IPS-15b (cell line): ENCODE measurements at regions not wholly inside any gene's neighbourhood (a gene's known extent, or its start where the extent isn't known, plus 50 kb on each side); places are given as distances from the start of the nearest gene placed in this dataset.
"Not testable (repeated sequence)": the region's sequence is repeated elsewhere in the genome, so short reads cannot be mapped to it uniquely, and the experiment has no call there.

Source experiments
- H3K27me3 ChIP-seq: one replicate; pipeline ENCODE4 v1.6.1; 2013; ENCODE audit warnings: low read length; ENCODE audit not compliant: control insufficient read depth, insufficient read depth
- H3K36me3 ChIP-seq: one replicate; pipeline ENCODE4 v1.6.1; 2013; ENCODE audit warnings: low read length; ENCODE audit not compliant: control insufficient read depth, insufficient read depth
- H3K4me1 ChIP-seq: one replicate; pipeline ENCODE4 v1.6.1; 2013; ENCODE audit warnings: mild to moderate bottlenecking, low read length; ENCODE audit not compliant: control insufficient read depth, insufficient read depth
- H3K4me3 ChIP-seq: one replicate; pipeline ENCODE4 v1.5.1; 2013; ENCODE audit warnings: low read depth, low read length
- H3K9ac ChIP-seq: one replicate; pipeline ENCODE4 v1.6.1; 2013; ENCODE audit warnings: low read depth, mild to moderate bottlenecking, low read length
- H3K9me3 ChIP-seq: one replicate; pipeline ENCODE4 v1.6.1; 2013; ENCODE audit warnings: mild to moderate bottlenecking, low read length; ENCODE audit not compliant: control insufficient read depth, insufficient read depth

DNA sequence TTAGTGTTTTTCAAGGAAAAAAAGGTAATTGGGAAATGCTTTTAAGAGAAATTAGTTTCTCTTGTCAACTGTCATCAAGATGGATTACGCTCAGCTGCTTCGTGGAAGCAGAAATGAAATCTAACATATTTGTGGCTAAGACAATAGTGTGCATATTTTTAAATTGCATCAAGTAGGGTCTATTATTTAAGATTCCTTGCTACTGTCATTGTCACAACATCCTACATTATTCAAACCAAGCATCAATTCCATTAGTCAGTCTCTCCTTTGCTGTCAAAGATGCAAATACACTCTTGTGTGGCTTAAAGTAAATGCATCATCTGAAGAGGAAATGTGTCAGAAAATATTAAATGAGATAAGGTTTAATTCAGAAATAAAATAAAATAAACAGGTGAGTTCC lies 1277.6 kb upstream of the SEL1L start:
- no peaks in the 10 kb centered on the region for H3K36me3 ChIP-seq
- peaks cover 12% of the 10 kb centered on the region for H3K27me3 ChIP-seq
- H3K9ac ChIP-seq, result no peak overlapping the region
- no peak overlapping the region for H3K4me3 ChIP-seq
- no peaks in the 10 kb centered on the region for H3K9me3 ChIP-seq
- peaks cover 8% of the 10 kb centered on the region for H3K4me1 ChIP-seq

DNA sequence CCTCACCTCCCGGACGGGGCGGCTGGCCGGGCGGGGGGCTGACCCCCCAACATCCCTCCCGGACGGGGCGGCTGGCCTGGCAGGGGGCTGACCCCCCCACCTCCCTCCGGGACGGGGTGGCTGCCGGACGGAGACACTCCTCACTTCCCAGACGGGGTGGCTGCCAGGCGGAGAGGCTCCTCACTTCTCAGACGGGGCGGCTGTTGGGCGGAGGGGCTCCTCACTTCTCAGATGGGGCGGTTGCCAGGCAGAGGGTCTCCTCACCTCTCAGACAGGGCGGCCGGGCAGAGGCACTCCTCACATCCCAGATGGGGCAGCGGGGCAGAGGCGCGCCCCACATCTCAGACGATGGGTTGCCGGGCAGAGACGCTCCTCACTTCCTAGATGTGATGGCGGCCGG lies 1280.7 kb upstream of the SEL1L start:
- H3K4me1 ChIP-seq, H3K27me3 ChIP-seq, H3K36me3 ChIP-seq, H3K9ac ChIP-seq, H3K4me3 ChIP-seq, H3K9me3 ChIP-seq: not testable (repeated sequence)

DNA sequence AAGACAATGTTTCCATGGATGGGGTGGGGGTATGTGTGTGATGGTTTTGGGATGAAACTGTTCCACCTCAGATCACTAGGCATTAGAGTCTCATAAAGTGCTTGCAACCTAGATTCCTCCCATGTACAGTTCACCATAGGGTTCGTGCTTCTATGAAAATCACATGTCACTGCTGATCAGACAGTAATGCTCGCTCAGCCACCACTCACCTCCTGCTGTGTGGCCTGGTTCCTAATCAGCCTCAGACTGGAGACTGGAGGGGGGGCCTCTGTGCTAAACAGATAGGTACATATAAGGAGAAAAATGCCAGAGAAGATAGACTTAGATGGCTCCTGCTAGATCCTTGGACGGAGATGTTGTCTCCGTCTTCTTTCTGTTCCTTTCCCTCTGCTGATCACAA lies 1296.9 kb upstream of the SEL1L start:
- H3K9ac ChIP-seq, result no peak overlapping the region
- no peaks in the 10 kb centered on the region for H3K9me3 ChIP-seq
- H3K36me3 ChIP-seq, result no peaks in the 10 kb centered on the region
- H3K27me3 ChIP-seq, result no peaks in the 10 kb centered on the region
- no peak overlapping the region for H3K4me3 ChIP-seq
- H3K4me1 ChIP-seq, result no peaks in the 10 kb centered on the region

DNA sequence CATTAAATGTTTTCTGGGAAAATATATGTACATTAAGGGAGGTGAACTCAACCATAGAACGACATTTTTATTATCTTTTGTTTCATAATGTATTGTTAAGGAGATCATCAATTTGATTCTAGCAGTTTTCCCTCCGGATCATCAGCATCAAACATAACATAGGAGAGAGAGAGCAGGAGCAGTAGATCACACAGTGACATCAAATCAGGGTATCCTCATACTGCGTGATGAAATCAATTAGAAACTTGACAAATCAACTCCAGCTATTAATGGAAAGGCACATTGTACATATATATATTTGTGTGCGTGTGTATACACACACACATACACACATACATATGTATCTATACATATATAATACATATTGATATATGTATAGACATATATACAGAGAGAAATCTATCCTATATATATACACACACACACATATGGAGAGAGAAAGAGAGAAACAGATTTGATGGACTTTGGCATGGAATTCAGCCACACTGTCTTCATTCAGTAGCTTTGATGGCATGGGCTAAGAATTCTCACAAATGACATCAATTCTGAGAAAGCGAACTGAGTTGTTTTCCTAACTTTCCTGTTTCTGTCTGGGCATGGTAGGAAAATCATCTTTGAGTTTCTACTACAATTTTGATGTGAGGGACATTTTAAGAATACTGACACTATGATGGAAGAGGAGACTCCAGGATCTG lies 1302.8 kb upstream of the SEL1L start:
- no peaks in the 10 kb centered on the region for H3K36me3 ChIP-seq
- no peaks in the 10 kb centered on the region for H3K27me3 ChIP-seq
- H3K4me1 ChIP-seq, result no peaks in the 10 kb centered on the region
- no peak overlapping the region for H3K4me3 ChIP-seq
- no peak overlapping the region for H3K9ac ChIP-seq
- no peaks in the 10 kb centered on the region for H3K9me3 ChIP-seq

DNA sequence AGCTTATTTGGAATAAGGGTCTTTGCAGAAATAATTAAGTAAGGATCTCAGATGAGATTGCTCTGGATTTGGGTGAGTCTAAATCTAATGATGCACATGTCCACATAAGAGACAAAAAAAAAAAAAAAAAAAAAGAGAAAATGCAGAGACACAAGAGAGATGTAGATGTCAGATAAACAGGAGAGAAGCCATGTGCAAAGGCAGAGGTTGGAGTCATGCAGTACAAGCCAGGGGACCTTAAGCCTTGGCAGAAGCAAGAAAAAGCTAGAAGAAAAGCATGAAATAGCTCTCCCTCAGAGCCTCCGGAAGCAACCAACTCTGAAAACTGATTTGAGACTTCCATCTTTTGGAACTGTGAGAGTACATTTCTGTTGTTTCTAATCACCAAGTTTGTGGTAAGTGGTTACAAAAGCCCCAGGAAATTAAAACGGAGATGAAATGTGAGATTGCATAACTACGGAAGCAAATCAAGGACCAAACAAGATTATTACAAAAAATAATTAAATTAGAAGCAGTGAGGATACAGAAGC lies 1304.0 kb upstream of the SEL1L start:
- Histone ChIP-seq H3K27me3 (no peaks in the 10 kb centered on the region), H3K36me3 (no peaks in the 10 kb centered on the region), H3K9me3 (no peaks in the 10 kb centered on the region), H3K4me1 (no peaks in the 10 kb centered on the region), H3K9ac (no peak overlapping the region), H3K4me3 (no peak overlapping the region)

DNA sequence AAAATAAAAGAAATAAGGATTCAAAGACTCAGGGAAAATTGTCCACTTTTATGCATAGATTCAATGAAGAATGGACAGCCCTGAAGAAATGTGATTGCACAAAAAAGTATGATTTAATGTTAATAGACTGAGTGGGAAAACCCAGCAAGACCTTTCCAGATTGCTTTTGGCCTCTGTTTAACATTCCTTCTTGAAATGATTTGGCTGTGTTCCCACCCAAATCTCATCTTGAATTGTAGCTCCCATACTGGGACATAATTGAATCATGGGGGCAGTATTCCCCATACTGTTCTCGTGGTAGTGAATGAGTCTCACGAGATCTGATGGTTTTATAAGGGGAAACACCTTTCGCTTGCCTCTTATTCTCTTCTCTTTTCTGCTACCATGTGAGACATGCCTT lies 1316.9 kb upstream of the SEL1L start:
- Histone ChIP-seq H3K9ac (no peak overlapping the region), H3K4me3 (no peak overlapping the region), H3K4me1 (no peaks in the 10 kb centered on the region), H3K36me3 (no peaks in the 10 kb centered on the region), H3K9me3 (no peaks in the 10 kb centered on the region), H3K27me3 (no peaks in the 10 kb centered on the region)

DNA sequence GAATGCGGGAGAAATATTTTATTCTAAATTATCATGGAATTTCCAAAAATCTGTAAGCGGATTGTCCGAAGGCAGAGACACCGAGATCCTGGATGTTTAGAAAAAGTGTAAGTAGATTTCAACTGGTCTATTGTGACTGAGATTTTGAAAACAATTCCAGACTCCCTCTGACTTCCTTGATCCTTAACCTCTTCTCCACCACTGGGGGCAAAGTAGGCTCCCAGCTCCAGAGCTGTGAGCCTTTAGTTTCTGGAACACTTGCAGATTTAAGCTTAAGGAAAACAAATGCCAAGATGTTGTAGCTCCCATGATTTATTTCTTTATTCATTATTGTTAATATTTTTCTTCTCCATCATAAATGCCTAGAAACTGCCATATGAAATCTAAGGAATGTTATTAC lies 1320.5 kb upstream of the SEL1L start:
- Histone ChIP-seq H3K4me1 (no peaks in the 10 kb centered on the region), H3K36me3 (no peaks in the 10 kb centered on the region), H3K27me3 (no peaks in the 10 kb centered on the region), H3K9me3 (no peaks in the 10 kb centered on the region), H3K9ac (no peak overlapping the region), H3K4me3 (no peak overlapping the region)

DNA sequence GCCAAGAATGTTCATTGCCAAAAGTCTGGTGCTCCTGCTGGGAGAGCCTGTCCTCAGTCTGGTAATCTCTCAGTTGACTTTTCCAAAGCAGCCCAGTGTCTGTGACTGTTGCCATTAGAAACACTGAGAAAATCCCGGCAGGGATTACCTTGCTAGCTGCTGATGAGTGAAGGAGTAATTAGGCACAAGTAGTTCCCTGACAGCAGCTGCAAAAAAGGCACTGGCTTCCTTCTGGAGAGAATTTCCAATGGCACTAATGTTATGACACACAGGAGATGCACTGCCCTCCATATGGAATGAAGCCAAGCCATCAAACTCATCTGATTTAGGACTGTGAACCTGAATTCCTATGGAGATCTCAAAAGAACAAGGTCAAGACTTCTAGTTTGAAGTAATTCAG lies 1321.2 kb upstream of the SEL1L start:
- Histone ChIP-seq H3K9me3 (no peaks in the 10 kb centered on the region), H3K36me3 (no peaks in the 10 kb centered on the region), H3K9ac (no peak overlapping the region), H3K27me3 (no peaks in the 10 kb centered on the region), H3K4me1 (no peaks in the 10 kb centered on the region), H3K4me3 (no peak overlapping the region)

DNA sequence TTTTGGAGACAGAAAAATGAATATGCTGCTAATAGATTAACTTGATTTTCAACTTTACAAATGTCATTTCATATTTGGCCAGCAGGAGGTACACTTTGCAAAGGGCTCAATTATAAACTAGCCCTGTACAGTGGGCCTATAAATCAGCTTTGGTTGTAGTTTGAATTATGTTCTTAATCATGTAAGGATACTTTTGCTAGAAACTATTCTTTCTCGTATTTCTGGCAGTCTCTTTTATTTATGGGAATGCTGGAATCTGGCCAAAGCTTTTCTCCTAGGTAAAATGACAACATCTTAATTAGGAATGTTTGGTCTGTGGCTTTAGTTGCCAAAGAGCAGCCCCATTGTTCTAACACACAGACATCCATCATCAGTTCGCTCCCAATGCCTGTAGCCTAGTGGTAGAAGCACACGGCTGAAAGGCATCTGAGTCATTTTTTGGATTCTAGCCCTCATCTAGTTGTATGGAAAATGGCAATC lies 1322.3 kb upstream of the SEL1L start:
- H3K9ac ChIP-seq, result no peak overlapping the region
- H3K4me1 ChIP-seq, result no peaks in the 10 kb centered on the region
- no peaks in the 10 kb centered on the region for H3K27me3 ChIP-seq
- no peaks in the 10 kb centered on the region for H3K9me3 ChIP-seq
- no peaks in the 10 kb centered on the region for H3K36me3 ChIP-seq
- H3K4me3 ChIP-seq, result no peak overlapping the region

DNA sequence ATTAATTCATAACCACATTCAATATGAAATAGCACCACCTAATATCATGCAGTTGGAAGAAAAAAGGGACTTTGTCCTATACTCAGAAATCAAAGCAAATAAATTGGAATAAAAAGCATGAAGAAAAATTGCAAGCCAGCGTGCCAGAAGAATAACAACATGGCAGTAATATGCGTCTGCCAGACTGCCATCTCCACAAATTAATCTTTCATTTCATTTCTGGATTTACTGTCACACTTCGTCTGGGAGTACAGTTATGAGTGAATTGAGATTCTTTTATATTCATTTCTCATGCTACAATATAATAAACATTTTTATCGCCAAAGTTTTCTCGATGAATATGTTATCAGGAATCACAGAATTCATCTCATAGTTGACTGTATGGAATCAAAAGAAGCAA lies 1327.7 kb upstream of the SEL1L start:
- no peak overlapping the region for H3K9ac ChIP-seq
- H3K36me3 ChIP-seq, result no peaks in the 10 kb centered on the region
- H3K27me3 ChIP-seq, result no peaks in the 10 kb centered on the region
- no peaks in the 10 kb centered on the region for H3K4me1 ChIP-seq
- no peak overlapping the region for H3K4me3 ChIP-seq
- no peaks in the 10 kb centered on the region for H3K9me3 ChIP-seq

DNA sequence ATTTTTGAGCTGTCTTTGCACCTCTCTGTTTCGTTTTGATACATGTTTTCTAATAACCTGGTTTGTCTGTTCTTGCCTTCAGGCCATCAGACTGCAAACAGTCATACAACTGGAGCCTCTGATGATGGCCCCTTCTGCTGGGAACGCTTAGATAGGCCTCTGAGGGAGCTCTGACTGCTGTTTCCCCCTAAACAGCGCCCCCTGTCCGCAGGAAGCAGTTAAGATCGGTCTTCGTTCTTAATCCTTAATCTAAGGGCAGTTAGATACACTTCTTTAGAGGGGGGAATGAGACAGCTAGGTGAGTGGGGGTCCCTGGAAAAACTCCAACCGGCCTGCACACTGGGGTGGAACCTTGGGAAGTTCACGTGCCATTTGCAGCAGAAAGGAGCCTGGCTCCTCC lies 1338.8 kb upstream of the SEL1L start:
- H3K4me3 ChIP-seq, result no peak overlapping the region
- no peaks in the 10 kb centered on the region for H3K4me1 ChIP-seq
- H3K9me3 ChIP-seq, result no peaks in the 10 kb centered on the region
- H3K36me3 ChIP-seq, result no peaks in the 10 kb centered on the region
- no peaks in the 10 kb centered on the region for H3K27me3 ChIP-seq
- H3K9ac ChIP-seq, result no peak overlapping the region

DNA sequence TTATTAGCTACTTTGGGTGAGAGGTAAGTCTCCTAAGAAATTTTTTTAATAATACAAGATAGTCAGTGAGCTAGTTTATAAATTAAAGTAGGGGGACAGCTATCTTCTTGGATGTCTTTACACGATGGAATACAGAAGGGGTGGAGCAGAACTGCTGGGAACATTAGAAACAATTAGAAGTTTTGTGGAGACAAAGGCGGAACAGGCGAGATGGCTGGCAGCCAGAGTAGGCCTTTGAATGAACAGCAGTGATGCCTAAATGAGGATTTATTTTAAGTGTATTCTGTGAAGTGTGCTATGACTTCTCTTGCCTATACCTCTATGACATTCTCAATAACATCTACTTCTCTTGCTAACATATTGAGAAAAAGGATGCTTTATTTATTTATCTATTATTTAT lies 1345.3 kb upstream of the SEL1L start:
- Histone ChIP-seq H3K9ac (no peak overlapping the region), H3K27me3 (no peaks in the 10 kb centered on the region), H3K4me3 (no peak overlapping the region), H3K9me3 (no peaks in the 10 kb centered on the region), H3K4me1 (no peaks in the 10 kb centered on the region), H3K36me3 (no peaks in the 10 kb centered on the region)
